Calu3 (cell line): ENCODE measurements at regions not wholly inside any gene's neighbourhood (a gene's known extent, or its start where the extent isn't known, plus 50 kb on each side); places are given as distances from the start of the nearest gene placed in this dataset.

Source experiments
- BruUV-seq: library from RNA; stranded (reverse); fragments of 400-500 nt; replicated peaks from 2 replicates; lab custom pipeline; 2021; lab: Mats Ljungman, UMichigan
- CTCF ChIA-PET: fragments of 300-600 bp; sonication (Branson Sonifier 250); formaldehyde crosslinking; loops from one replicate; lab custom pipeline; 2022; ENCODE audit warnings: antibody characterized with exemption; lab: Charles Lee
- DNase-seq: peaks from one replicate; pipeline ENCODE4 v3.0.0; 2022
- H3K27ac Mint-ChIP-seq: one replicate; pipeline ENCODE4 v1.8.0; 2022; ENCODE audit warnings: mixed read lengths; ENCODE audit not compliant: unreplicated experiment
- H3K27me3 Mint-ChIP-seq: one replicate; pipeline ENCODE4 v1.8.0; 2022; ENCODE audit warnings: mixed read lengths; ENCODE audit not compliant: unreplicated experiment
- H3K36me3 Mint-ChIP-seq: one replicate; pipeline ENCODE4 v1.8.0; 2022; ENCODE audit warnings: mild to moderate bottlenecking, moderate library complexity, mixed read lengths; ENCODE audit not compliant: insufficient read depth, unreplicated experiment
- H3K4me1 Mint-ChIP-seq: one replicate; pipeline ENCODE4 v1.8.0; 2022; ENCODE audit warnings: mild to moderate bottlenecking, low read depth, mixed read lengths; ENCODE audit not compliant: unreplicated experiment
- H3K4me3 Mint-ChIP-seq: one replicate; pipeline ENCODE4 v1.8.0; 2022; ENCODE audit warnings: mild to moderate bottlenecking, low read depth, moderate library complexity, mixed read lengths; ENCODE audit not compliant: unreplicated experiment
- H3K9me3 Mint-ChIP-seq: one replicate; pipeline ENCODE4 v1.8.0; 2022; ENCODE audit warnings: low read depth, mixed read lengths; ENCODE audit not compliant: unreplicated experiment
- intact Hi-C: fragments of 100-400 bp; cut with micrococcal nuclease; formaldehyde crosslinking; loops from one replicate; pipeline ENCODE4 v1.10.0; 2022; ENCODE audit not compliant: unreplicated experiment
- TF ChIP-seq, protein P1 (sequence below): fragments of 200-600 bp; IDR thresholded peaks from one replicate; pipeline ENCODE4 v1.8.0; 2022; ENCODE audit warnings: antibody characterized with exemption; ENCODE audit not compliant: unreplicated experiment

DNA sequence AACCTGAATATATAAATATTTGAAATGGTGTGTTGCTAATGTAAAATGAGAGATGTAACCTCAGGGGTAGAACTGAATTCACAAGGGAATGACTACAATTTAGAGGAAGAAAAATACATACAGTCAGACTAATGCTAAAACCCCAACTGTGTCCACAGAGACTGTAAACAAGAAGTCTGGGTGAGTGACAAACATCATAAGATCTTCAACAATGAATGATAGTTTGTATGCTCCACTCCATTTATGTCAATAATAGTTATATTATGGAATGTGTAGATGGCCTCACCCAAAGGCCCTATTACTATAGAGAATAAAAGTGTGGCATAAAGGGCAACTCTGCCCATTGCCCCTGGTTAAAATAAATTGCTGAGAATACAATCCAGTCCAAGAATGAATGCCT, 102.9 kb downstream of the CETN3 start:
- CTCF ChIA-PET = no interaction called here
- no peak overlapping the region for H3K27ac Mint-ChIP-seq
- TF ChIP-seq, protein P1, sequence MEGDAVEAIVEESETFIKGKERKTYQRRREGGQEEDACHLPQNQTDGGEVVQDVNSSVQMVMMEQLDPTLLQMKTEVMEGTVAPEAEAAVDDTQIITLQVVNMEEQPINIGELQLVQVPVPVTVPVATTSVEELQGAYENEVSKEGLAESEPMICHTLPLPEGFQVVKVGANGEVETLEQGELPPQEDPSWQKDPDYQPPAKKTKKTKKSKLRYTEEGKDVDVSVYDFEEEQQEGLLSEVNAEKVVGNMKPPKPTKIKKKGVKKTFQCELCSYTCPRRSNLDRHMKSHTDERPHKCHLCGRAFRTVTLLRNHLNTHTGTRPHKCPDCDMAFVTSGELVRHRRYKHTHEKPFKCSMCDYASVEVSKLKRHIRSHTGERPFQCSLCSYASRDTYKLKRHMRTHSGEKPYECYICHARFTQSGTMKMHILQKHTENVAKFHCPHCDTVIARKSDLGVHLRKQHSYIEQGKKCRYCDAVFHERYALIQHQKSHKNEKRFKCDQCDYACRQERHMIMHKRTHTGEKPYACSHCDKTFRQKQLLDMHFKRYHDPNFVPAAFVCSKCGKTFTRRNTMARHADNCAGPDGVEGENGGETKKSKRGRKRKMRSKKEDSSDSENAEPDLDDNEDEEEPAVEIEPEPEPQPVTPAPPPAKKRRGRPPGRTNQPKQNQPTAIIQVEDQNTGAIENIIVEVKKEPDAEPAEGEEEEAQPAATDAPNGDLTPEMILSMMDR = no peak

GRCh38 chr5:90305041-90305720, 104.4 kb downstream of the CETN3 start:
- CTCF ChIA-PET = interaction anchor here (0.6 to 0.7 kb wide), 3 partner anchors 73 to 1540 kb away, joined by 4 read pairs; no protein-coding TSS in a partner anchor
- Mint-ChIP-seq H3K27ac (no peak overlapping the region), H3K4me3 (no peak overlapping the region), H3K9me3 (no peaks in the 10 kb centered on the region), H3K27me3 (no peaks in the 10 kb centered on the region), H3K36me3 (no peaks in the 10 kb centered on the region), H3K4me1 (peaks cover 9% of the 10 kb centered on the region)
- TF ChIP-seq, protein P1 = no peak
- intact Hi-C loops = loop anchor here (5.0 kb wide), 1 partner anchor 77 kb away; no protein-coding TSS in a partner anchor
- no peak for DNase-seq
- BruUV-seq = no TSS peak

More for the DNA sequence above, 102.9 kb downstream of the CETN3 start:
- no peak for DNase-seq
- Mint-ChIP-seq H3K36me3 (no peaks in the 10 kb centered on the region), H3K4me1 (peaks cover 9% of the 10 kb centered on the region), H3K4me3 (no peak overlapping the region), H3K9me3 (no peaks in the 10 kb centered on the region), H3K27me3 (no peaks in the 10 kb centered on the region)
- no TSS peak for BruUV-seq
- intact Hi-C loops = loop anchor here (5.0 kb wide), 1 partner anchor 76 kb away; no protein-coding TSS in a partner anchor

GRCh38 chr5:90301248-90301647, 108.3 kb downstream of the CETN3 start:
- no peaks in the 10 kb centered on the region for H3K9me3 Mint-ChIP-seq
- no peak overlapping the region for H3K27ac Mint-ChIP-seq
- TF ChIP-seq, protein P1 = no peak
- BruUV-seq = no TSS peak
- CTCF ChIA-PET = no interaction called here
- no peak for DNase-seq
- no peaks in the 10 kb centered on the region for H3K27me3 Mint-ChIP-seq
- no peaks in the 10 kb centered on the region for H3K4me1 Mint-ChIP-seq
- intact Hi-C loops = no loop called here
- no peak overlapping the region for H3K4me3 Mint-ChIP-seq
- no peaks in the 10 kb centered on the region for H3K36me3 Mint-ChIP-seq

- Mint-ChIP-seq H3K27me3 (no peaks in the 10 kb centered on the region), H3K27ac (no peak overlapping the region), H3K4me3 (no peak overlapping the region), H3K36me3 (no peaks in the 10 kb centered on the region), H3K4me1 (no peaks in the 10 kb centered on the region), H3K9me3 (no peaks in the 10 kb centered on the region)
- no TSS peak for BruUV-seq
- CTCF ChIA-PET = interaction anchor here (0.6 kb wide), 1 partner anchor 860 kb away, joined by 3 read pairs; no protein-coding TSS in a partner anchor
- no peak for DNase-seq
- TF ChIP-seq, protein P1 = no peak
- intact Hi-C loops = no loop called here
These were observed 112.4 kb downstream of the CETN3 start for GRCh38 chr5:90297045-90297764.
